GM12891 (cell line): ENCODE measurements at regions not wholly inside any gene's neighbourhood (a gene's known extent, or its start where the extent isn't known, plus 50 kb on each side); places are given as distances from the start of the nearest gene placed in this dataset.
A peak's percentile ranks its signal among the peaks of the same experiment; 100 is the strongest.

ENCODE experiments used
- DNase-seq: peaks from one replicate; pipeline ENCODE4 v3.0.0; 2011; ENCODE audit warnings: low spot score; ENCODE audit not compliant: insufficient read length
- FAIRE-seq: peaks from 2 replicates; lab custom pipeline; 2011; peaks lifted over from hg19 to GRCh38; lab: Jason Lieb, UNC
- PAX5 ChIP-seq: IDR thresholded peaks from 2 replicates; pipeline ENCODE4 v1.6.1; 2011; ENCODE audit warnings: low read length, moderate library complexity, mild to moderate bottlenecking; ENCODE audit not compliant: insufficient read depth, severe bottlenecking
- POLR2A ChIP-seq: IDR thresholded peaks from 2 replicates; pipeline ENCODE4 v1.6.1; 2011; ENCODE audit warnings: low read depth, low read length, control low read depth
- POLR2AphosphoS5 ChIP-seq: IDR thresholded peaks from 2 replicates; pipeline ENCODE4 v1.6.1; 2011; ENCODE audit warnings: low read depth, low read length, control low read depth
- POU2F2 ChIP-seq: IDR thresholded peaks from 2 replicates; pipeline ENCODE4 v1.6.1; 2011; ENCODE audit warnings: low read depth, mild to moderate bottlenecking, control low read depth, low read length, moderate library complexity
- SPI1 ChIP-seq: IDR thresholded peaks from 2 replicates; pipeline ENCODE4 v1.6.1; 2011; ENCODE audit warnings: low read depth, low read length, control low read depth
- TAF1 ChIP-seq: IDR thresholded peaks from 2 replicates; pipeline ENCODE4 v1.6.1; 2011; ENCODE audit warnings: low read depth, low read length, control low read depth

DNA sequence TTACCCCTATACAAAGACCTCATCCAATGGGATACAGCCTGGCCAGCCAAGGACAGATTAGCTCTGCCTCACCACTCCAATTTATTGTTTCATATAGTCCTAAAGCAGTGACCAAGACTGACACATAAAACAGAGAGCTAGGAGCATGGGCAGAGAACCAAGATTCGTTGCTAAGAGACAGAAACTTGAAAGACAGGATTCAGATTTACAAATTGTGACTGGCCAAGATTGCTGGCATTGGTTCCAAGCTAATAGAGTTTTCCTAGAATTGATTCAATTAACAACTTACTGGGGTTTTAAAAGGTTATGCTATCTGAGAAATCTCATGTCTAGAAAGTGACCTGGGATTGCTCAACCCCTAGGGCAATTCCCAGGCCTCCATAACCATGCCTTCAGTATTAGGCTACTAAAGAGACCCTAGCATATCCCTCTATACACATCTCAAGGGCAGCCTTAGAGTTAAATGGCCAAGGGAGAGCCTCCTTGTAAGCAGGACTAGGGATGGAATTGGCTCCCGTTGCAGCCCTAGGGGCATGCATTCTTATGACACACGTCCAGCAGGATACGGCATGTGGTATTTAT is 75.6 kb downstream of the ICOS start:
- DNase-seq (no peak), FAIRE-seq (no peak)
- TF ChIP-seq TAF1, result no peak

DNA sequence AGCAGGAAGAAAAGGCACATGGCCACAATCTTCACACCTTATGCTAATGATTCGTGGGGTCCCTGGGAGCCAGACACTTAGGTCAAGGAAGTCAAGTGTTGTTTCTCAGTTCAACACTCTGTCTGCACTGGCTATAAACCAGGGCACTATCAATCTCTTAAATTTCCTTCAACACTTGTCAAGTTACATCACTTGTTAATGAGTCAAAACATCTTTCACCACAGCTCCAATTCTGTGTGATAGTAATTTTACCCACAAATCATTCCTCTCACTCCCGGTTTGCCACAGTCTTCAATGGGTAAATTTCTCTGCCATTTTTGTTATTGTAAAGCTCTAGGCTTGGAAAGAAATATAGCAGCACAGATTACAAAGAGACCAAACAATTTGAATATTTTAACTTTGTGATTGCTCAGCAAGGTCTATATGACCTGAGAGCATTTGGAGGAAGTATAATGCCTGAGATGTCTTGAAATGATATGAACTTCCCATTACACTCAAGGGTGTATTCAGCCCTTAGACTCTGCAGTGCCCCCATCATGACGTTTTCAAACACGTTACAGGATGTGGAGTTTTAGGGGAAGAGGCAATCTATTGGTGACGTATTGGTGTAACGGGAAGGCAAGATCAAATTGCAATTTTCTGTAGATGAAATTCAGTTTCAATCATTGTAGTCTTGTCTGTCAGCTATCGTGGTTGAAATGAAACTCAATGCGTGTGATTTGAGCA is 78.7 kb downstream of the ICOS start:
- TF ChIP-seq POLR2A, result no peak
- no peak for TF ChIP-seq TAF1
- no peak for TF ChIP-seq PAX5
- TF ChIP-seq POLR2AphosphoS5, result no peak
- TF ChIP-seq POU2F2, result no peak
- no peak for TF ChIP-seq SPI1
- FAIRE-seq, result no peak
- DNase-seq, result no peak

- TF ChIP-seq TAF1, result no peak
- TF ChIP-seq POU2F2, result no peak
- TF ChIP-seq POLR2AphosphoS5, result no peak
- TF ChIP-seq PAX5, result no peak
- DNase-seq, result no peak
- no peak for FAIRE-seq
Measured at GRCh38 chr2:204018717-204019116, 82.2 kb downstream of the ICOS start.

- FAIRE-seq (peak; percentile 26), DNase-seq (no peak)
- TF ChIP-seq POLR2AphosphoS5, result no peak
- TF ChIP-seq POLR2A, result no peak
- TF ChIP-seq SPI1, result no peak
- TF ChIP-seq TAF1, result no peak
Measured at GRCh38 chr2:204019572-204020501, 83.3 kb downstream of the ICOS start.

- FAIRE-seq (no peak), DNase-seq (no peak)
- TF ChIP-seq PAX5 (no peak), POU2F2 (no peak), POLR2A (no peak), POLR2AphosphoS5 (no peak), SPI1 (no peak), TAF1 (no peak)
Measured at GRCh38 chr2:204021290-204022081, 84.9 kb downstream of the ICOS start.

DNA sequence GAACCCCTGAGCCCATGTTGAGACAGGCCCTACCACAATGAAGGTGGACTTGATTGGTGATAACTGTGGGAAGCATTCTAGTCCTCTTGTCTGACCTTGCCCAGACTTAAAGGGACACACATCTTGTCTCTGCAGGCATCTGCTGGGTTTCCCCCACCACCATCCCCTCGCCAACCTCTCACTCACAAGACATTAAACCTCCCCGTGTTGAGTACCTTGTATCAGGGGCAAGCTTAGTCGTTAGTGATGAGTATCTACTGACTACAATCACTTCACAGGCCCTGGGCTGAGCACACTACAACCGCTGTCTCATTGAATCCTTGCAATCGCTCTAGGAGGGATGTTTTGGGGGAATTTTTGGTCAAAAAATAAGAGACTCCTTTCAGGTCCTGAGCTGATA is 86.0 kb downstream of the ICOS start:
- no peak for TF ChIP-seq PAX5
- TF ChIP-seq SPI1, result no peak
- TF ChIP-seq POLR2A, result no peak
- TF ChIP-seq POLR2AphosphoS5, result no peak
- TF ChIP-seq TAF1, result no peak
- no peak for TF ChIP-seq POU2F2
- DNase-seq (no peak), FAIRE-seq (no peak)

- no peak for TF ChIP-seq POU2F2
- no peak for TF ChIP-seq POLR2AphosphoS5
- no peak for TF ChIP-seq POLR2A
- no peak for TF ChIP-seq SPI1
- no peak for TF ChIP-seq PAX5
- TF ChIP-seq TAF1, result no peak
- DNase-seq, result no peak
- FAIRE-seq, result no peak
Measured at GRCh38 chr2:204023088-204023487, 86.5 kb downstream of the ICOS start.

DNA sequence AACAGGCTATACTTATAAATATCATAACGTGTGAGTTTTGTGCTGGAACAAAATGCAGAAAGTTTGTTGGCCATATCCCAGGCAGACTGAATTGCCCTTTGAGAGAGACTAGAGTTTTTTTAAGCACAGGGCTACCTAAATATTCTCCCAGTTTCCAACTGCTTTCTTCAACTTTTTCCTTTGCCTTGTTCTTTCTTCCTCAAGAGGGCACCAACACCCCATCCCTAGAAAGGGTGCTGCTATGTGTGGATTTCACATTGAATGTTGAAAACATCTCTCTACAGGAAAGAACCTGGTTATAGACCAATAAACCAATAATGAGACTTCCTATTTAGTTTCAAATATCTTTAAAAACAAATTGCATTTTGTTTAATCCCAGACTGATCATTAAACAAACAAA is 87.9 kb downstream of the ICOS start:
- FAIRE-seq (no peak), DNase-seq (no peak)
- TF ChIP-seq POLR2A, result no peak
- TF ChIP-seq SPI1, result no peak
- TF ChIP-seq TAF1, result no peak
- TF ChIP-seq PAX5, result no peak

GRCh38 chr2:204024906-204025475 is 88.4 kb downstream of the ICOS start:
- TF ChIP-seq POLR2A, result no peak
- no peak for TF ChIP-seq TAF1
- TF ChIP-seq POLR2AphosphoS5, result no peak
- TF ChIP-seq PAX5, result no peak
- no peak for TF ChIP-seq POU2F2
- no peak for TF ChIP-seq SPI1
- FAIRE-seq, result no peak
- no peak for DNase-seq
